Caco-2 (cell line): ENCODE measurements at regions not wholly inside any gene's neighbourhood (a gene's known extent, or its start where the extent isn't known, plus 50 kb on each side); places are given as distances from the start of the nearest gene placed in this dataset.

Experiments used
- BruUV-seq: library from RNA; stranded (reverse); fragments of 400-500 nt; replicated peaks from 2 replicates; lab custom pipeline; 2021; lab: Mats Ljungman, UMichigan
- CTCF ChIA-PET: fragments of 300-600 bp; sonication (Branson Sonifier 250); formaldehyde crosslinking; loops from one replicate; lab custom pipeline; 2022; ENCODE audit warnings: antibody characterized with exemption; lab: Charles Lee
- POLR2A ChIA-PET: fragments of 300-600 bp; sonication (Branson Sonifier 250); formaldehyde crosslinking; loops from one replicate; lab custom pipeline; 2022; ENCODE audit warnings: antibody characterized with exemption; lab: Charles Lee
- DNase-seq, 2 experiments: peaks; one replicate each; pipeline versions ENCODE4 v3.0.0 to v3.0.0-alpha.2; 2020 to 2022
- H3K27me3 ChIP-seq: replicated peaks from 2 replicates; pipeline ENCODE4 v1.6.0; 2011; ENCODE audit warnings: low read length; ENCODE audit not compliant: control insufficient read depth, insufficient read depth
- H3K36me3 ChIP-seq: 2 replicates; pipeline ENCODE4 v1.5.1; 2011; ENCODE audit warnings: low read length; ENCODE audit not compliant: control insufficient read depth, insufficient read depth
- H3K4me1 ChIP-seq: fragments of 250-450 bp; sonication (Bioruptor Pico); 2 replicates; pipeline ENCODE4 v1.5.1; 2020; ENCODE audit warnings: mild to moderate bottlenecking
- H3K4me3 ChIP-seq: 2 replicates; pipeline ENCODE4 v1.5.1; 2011; ENCODE audit warnings: low read depth, mild to moderate bottlenecking, control low read depth, low read length
- H3K9me3 ChIP-seq: fragments of 250-450 bp; sonication (Bioruptor Pico); 2 replicates; pipeline ENCODE4 v1.5.1; 2020; ENCODE audit warnings: mild to moderate bottlenecking, moderate library complexity
- H3K27ac Mint-ChIP-seq: one replicate; pipeline ENCODE4 v1.8.0; 2022; ENCODE audit warnings: mixed read lengths; ENCODE audit not compliant: unreplicated experiment
- H3K27me3 Mint-ChIP-seq: one replicate; pipeline ENCODE4 v1.8.0; 2022; ENCODE audit warnings: mixed read lengths; ENCODE audit not compliant: insufficient read depth, unreplicated experiment
- H3K36me3 Mint-ChIP-seq: one replicate; pipeline ENCODE4 v1.8.0; 2022; ENCODE audit warnings: mild to moderate bottlenecking, mixed read lengths; ENCODE audit not compliant: insufficient read depth, unreplicated experiment
- H3K4me1 Mint-ChIP-seq: one replicate; pipeline ENCODE4 v1.8.0; 2022; ENCODE audit warnings: low read depth, mixed read lengths; ENCODE audit not compliant: unreplicated experiment
- H3K4me3 Mint-ChIP-seq: one replicate; pipeline ENCODE4 v1.8.0; 2022; ENCODE audit warnings: mild to moderate bottlenecking, moderate library complexity, mixed read lengths; ENCODE audit not compliant: unreplicated experiment
- H3K9me3 Mint-ChIP-seq: one replicate; pipeline ENCODE4 v1.8.0; 2022; ENCODE audit warnings: mixed read lengths; ENCODE audit not compliant: unreplicated experiment
- intact Hi-C: fragments of 100-400 bp; cut with micrococcal nuclease; formaldehyde crosslinking; loops from one replicate; pipeline ENCODE4 v1.10.0; 2022; ENCODE audit not compliant: unreplicated experiment
- TF ChIP-seq, protein P1 (sequence below), 2 experiments: fragments of 200-600 bp in 1 of 2; IDR thresholded peaks; 1 replicate in 1 of 2; 2 replicates in 1 of 2; pipeline versions ENCODE4 v1.5.1 to v1.8.0; 2011 to 2022; ENCODE audit warnings: antibody characterized with exemption in 1 of 2, control low read depth in 1 of 2, inconsistent platforms in 1 of 2, low read depth in 1 of 2, low read length in 1 of 2, mild to moderate bottlenecking in 1 of 2, moderate library complexity in 1 of 2; ENCODE audit not compliant: insufficient read depth in 1 of 2, severe bottlenecking in 1 of 2, unreplicated experiment in 1 of 2

- no peaks in the 10 kb centered on the region for H3K4me1 ChIP-seq
- TF ChIP-seq, protein P1, sequence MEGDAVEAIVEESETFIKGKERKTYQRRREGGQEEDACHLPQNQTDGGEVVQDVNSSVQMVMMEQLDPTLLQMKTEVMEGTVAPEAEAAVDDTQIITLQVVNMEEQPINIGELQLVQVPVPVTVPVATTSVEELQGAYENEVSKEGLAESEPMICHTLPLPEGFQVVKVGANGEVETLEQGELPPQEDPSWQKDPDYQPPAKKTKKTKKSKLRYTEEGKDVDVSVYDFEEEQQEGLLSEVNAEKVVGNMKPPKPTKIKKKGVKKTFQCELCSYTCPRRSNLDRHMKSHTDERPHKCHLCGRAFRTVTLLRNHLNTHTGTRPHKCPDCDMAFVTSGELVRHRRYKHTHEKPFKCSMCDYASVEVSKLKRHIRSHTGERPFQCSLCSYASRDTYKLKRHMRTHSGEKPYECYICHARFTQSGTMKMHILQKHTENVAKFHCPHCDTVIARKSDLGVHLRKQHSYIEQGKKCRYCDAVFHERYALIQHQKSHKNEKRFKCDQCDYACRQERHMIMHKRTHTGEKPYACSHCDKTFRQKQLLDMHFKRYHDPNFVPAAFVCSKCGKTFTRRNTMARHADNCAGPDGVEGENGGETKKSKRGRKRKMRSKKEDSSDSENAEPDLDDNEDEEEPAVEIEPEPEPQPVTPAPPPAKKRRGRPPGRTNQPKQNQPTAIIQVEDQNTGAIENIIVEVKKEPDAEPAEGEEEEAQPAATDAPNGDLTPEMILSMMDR (IDR thresholded peaks at IDR 0.05; ENCODE audit: insufficient read depth in 1 of 2, low read depth in 1 of 2, low read length in 1 of 2, severe bottlenecking in 1 of 2, unreplicated experiment in 1 of 2) = no peak
- Mint-ChIP-seq H3K4me3 (no peak overlapping the region), H3K9me3 (no peaks in the 10 kb centered on the region), H3K27me3 (no peaks in the 10 kb centered on the region), H3K36me3 (no peaks in the 10 kb centered on the region), H3K27ac (no peak overlapping the region), H3K4me1 (no peaks in the 10 kb centered on the region)
- no peak for DNase-seq
- no peaks in the 10 kb centered on the region for H3K36me3 ChIP-seq
- no peaks in the 10 kb centered on the region for H3K27me3 ChIP-seq
- CTCF ChIA-PET = no interaction called here
- no TSS peak for BruUV-seq
- POLR2A ChIA-PET = no interaction called here
- intact Hi-C loops = no loop called here
- no peak overlapping the region for H3K4me3 ChIP-seq
- H3K9me3 ChIP-seq = no peaks in the 10 kb centered on the region
Observed at GRCh38 chr4:59200992-59201391, 1999.1 kb upstream of the ADGRL3 start.

DNA sequence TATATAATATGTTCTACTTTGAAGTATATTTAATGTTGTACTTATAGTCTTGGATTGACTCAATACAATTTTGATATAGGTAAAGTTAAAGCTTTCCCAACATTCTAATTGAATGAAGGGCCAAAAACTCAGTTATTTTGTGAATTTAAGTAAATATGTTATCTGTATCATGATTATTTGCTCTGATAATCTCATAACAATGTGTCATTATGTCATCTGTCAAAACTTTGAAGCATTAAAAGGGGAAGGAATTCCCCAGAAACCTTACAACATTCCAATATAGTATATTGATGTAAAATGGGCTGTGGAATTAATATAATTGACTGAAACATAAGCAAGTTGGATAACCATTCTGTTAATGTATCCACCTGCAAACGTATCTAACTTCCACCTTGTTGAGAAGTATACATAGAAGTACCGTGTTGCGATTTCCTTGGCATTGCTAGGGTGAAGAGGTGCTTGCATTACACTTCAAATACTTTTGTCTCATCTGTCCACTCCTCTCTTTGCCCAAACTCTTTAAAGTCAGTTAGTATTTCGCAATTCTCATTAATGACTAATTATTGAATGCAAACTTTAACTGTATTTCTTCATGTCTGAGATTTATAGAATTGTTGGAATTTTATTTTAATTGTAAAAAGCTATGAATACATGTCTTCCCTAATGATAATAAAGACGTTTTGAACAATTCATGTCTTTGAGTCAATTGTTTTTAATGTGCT is 1982.1 kb upstream of the ADGRL3 start:
- no peak overlapping the region for H3K27ac Mint-ChIP-seq
- no peaks in the 10 kb centered on the region for H3K27me3 ChIP-seq
- H3K4me1 Mint-ChIP-seq = no peaks in the 10 kb centered on the region

DNA sequence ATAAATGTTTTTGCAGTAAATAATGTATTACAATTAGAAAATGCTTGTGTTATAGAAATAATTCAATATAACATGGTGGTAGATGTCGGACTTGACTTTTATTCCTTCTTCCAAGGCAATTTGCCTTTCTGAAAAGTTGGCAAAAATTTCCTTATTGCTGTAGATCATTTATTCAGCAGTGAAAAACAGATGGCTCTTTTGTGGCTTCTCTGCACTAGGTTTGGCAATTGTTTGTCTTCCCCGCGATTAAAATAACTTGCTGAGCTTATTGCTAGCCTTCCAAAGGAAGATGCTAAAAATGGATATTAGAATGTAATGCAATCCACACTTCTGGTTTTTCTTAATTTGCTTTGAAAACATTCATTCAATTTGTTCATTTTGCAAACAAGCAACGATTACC is 1977.9 kb upstream of the ADGRL3 start:
- TF ChIP-seq, protein P1 (IDR thresholded peaks at IDR 0.05; ENCODE audit: insufficient read depth in 1 of 2, low read depth in 1 of 2, low read length in 1 of 2, severe bottlenecking in 1 of 2, unreplicated experiment in 1 of 2) = no peak
- Mint-ChIP-seq H3K4me1 (no peaks in the 10 kb centered on the region), H3K27ac (no peak overlapping the region), H3K36me3 (no peaks in the 10 kb centered on the region), H3K4me3 (no peak overlapping the region), H3K27me3 (peaks cover 4% of the 10 kb centered on the region), H3K9me3 (no peaks in the 10 kb centered on the region)
- ChIA-PET CTCF (no interaction called here), POLR2A (no interaction called here)
- no peaks in the 10 kb centered on the region for H3K36me3 ChIP-seq
- BruUV-seq = no TSS peak
- DNase-seq = no peak
- H3K4me1 ChIP-seq = no peaks in the 10 kb centered on the region
- H3K9me3 ChIP-seq = no peaks in the 10 kb centered on the region
- H3K4me3 ChIP-seq = no peak overlapping the region
- H3K27me3 ChIP-seq = no peaks in the 10 kb centered on the region
- intact Hi-C loops = no loop called here

More for the DNA sequence above, 1982.1 kb upstream of the ADGRL3 start:
- ChIA-PET CTCF (no interaction called here), POLR2A (no interaction called here)
- TF ChIP-seq, protein P1 (IDR thresholded peaks at IDR 0.05; ENCODE audit: insufficient read depth in 1 of 2, low read depth in 1 of 2, low read length in 1 of 2, severe bottlenecking in 1 of 2, unreplicated experiment in 1 of 2) = no peak
- no peaks in the 10 kb centered on the region for H3K9me3 ChIP-seq
- no peaks in the 10 kb centered on the region for H3K9me3 Mint-ChIP-seq
- no peaks in the 10 kb centered on the region for H3K36me3 Mint-ChIP-seq
- H3K4me1 ChIP-seq = no peaks in the 10 kb centered on the region
- intact Hi-C loops = no loop called here
- H3K4me3 ChIP-seq = no peak overlapping the region
- H3K4me3 Mint-ChIP-seq = no peak overlapping the region
- peaks cover 4% of the 10 kb centered on the region for H3K27me3 Mint-ChIP-seq
- no TSS peak for BruUV-seq
- no peak for DNase-seq
- H3K36me3 ChIP-seq = no peaks in the 10 kb centered on the region
